HUDEP-2 (cell line): ENCODE measurements at regions not wholly inside any gene's neighbourhood (a gene's known extent, or its start where the extent isn't known, plus 50 kb on each side); places are given as distances from the start of the nearest gene placed in this dataset.

Source experiments
- DNase-seq, 76 experiments: peaks; one replicate each; lab custom pipeline; 2025; ENCODE audit not compliant: unreplicated experiment in 76 of 76; lab: John Stamatoyannopoulos, UW

GRCh38 chr10:43728425-43728824 lies 79.7 kb upstream of the ZNF32 start:
- no peak for DNase-seq

- DNase-seq: no peak
These were observed 79.3 kb upstream of the ZNF32 start for GRCh38 chr10:43727935-43728334.

- no peak for DNase-seq
These were observed 66.7 kb upstream of the ZNF32 start for GRCh38 chr10:43715334-43715733.

- no peak for DNase-seq
These were observed 64.3 kb upstream of the ZNF32 start for GRCh38 chr10:43712821-43713584.

- no peak for DNase-seq
These were observed 62.2 kb upstream of the ZNF32 start for GRCh38 chr10:43710772-43711471.

- no peak for DNase-seq
These were observed 59.6 kb upstream of the ZNF32 start for GRCh38 chr10:43708262-43708661.

GRCh38 chr10:43707770-43708169 lies 59.1 kb upstream of the ZNF32 start:
- no peak for DNase-seq

- DNase-seq: no peak
These were observed 57.5 kb upstream of the ZNF32 start for GRCh38 chr10:43706166-43706565.

- DNase-seq: no peak
These were observed 54.6 kb upstream of the ZNF32 start for GRCh38 chr10:43703286-43703685.

GRCh38 chr10:43702936-43703281 lies 54.2 kb upstream of the ZNF32 start:
- DNase-seq: no peak

- no peak for DNase-seq
These were observed 53.7 kb upstream of the ZNF32 start for GRCh38 chr10:43702213-43702935.

GRCh38 chr10:43701295-43701694 lies 52.6 kb upstream of the ZNF32 start:
- DNase-seq: no peak

GRCh38 chr10:43700306-43700705 lies 51.6 kb upstream of the ZNF32 start:
- DNase-seq: no peak

GRCh38 chr10:43699516-43699915 lies 50.8 kb upstream of the ZNF32 start:
- DNase-seq: no peak
